SK-N-SH (cell line): ENCODE measurements at regions not wholly inside any gene's neighbourhood (a gene's known extent, or its start where the extent isn't known, plus 50 kb on each side); places are given as distances from the start of the nearest gene placed in this dataset.

Experiments
- CTCF ChIP-seq: fragments of 200-600 bp; sonication (generic); IDR thresholded peaks from 2 replicates; pipeline ENCODE4 v1.6.1; 2017; ENCODE audit warnings: antibody characterized with exemption, mild to moderate bottlenecking, moderate library complexity
- EP300 ChIP-seq, 2 experiments: IDR thresholded peaks; 2 replicates each; pipeline versions ENCODE4 v1.4.0 to v1.6.1; 2012; ENCODE audit warnings: borderline replicate concordance in 1 of 2, low read depth in 1 of 2, low read length in 1 of 2
- GABPA ChIP-seq: IDR thresholded peaks from 2 replicates; pipeline ENCODE4 v1.4.0; 2012; ENCODE audit warnings: low read depth, mild to moderate bottlenecking
- MAX ChIP-seq: IDR thresholded peaks from 2 replicates; pipeline ENCODE4 v1.4.0; 2012; ENCODE audit warnings: low read depth
- POLR2AphosphoS5 ChIP-seq: IDR thresholded peaks from 2 replicates; pipeline ENCODE4 v1.6.1; 2012; ENCODE audit warnings: low read depth, low read length
- RAD21 ChIP-seq: IDR thresholded peaks from 2 replicates; pipeline ENCODE4 v1.6.1; 2012; ENCODE audit warnings: mild to moderate bottlenecking, low read length
- RXRA ChIP-seq: IDR thresholded peaks from 2 replicates; pipeline ENCODE4 v1.4.0; 2012; ENCODE audit warnings: low read depth, mild to moderate bottlenecking, borderline replicate concordance
- USF2 ChIP-seq: fragments of 150-350 bp; IDR thresholded peaks from 2 replicates; pipeline ENCODE4 v1.6.1; 2017; ENCODE audit warnings: antibody characterized with exemption, low read length, low read depth, borderline replicate concordance
- YY1 ChIP-seq: IDR thresholded peaks from 2 replicates; pipeline ENCODE4 v1.4.0; 2012; ENCODE audit warnings: low read depth, mild to moderate bottlenecking

- TF ChIP-seq MAX (no peak), RXRA (no peak), CTCF (no peak), YY1 (no peak), USF2 (no peak), RAD21 (no peak), EP300 (IDR thresholded peaks at IDR 0.05; ENCODE audit: borderline replicate concordance in 1 of 2, low read depth in 1 of 2, low read length in 1 of 2) (no peak), POLR2AphosphoS5 (no peak), GABPA (no peak)
Measured at GRCh38 chr16:54456291-54456690, 169.7 kb upstream of the IRX3 start.
